Right atrium auricular region (tissue), 2 donors: ENCODE measurements at regions not wholly inside any gene's neighbourhood (a gene's known extent, or its start where the extent isn't known, plus 50 kb on each side); places are given as distances from the start of the nearest gene placed in this dataset.
A peak's percentile ranks its signal among the peaks of the same experiment; 100 is the strongest.
"Not testable (repeated sequence)": the region's sequence is repeated elsewhere in the genome, so short reads cannot be mapped to it uniquely, and the experiment has no call there.

Experiments
- DNase-seq: peaks from one replicate; pipeline ENCODE4 v3.0.0-alpha.2; 2019; ENCODE audit warnings: low spot score
- H3K27ac ChIP-seq, 2 donors: fragments of 200-600 bp; sonication (generic); 1 replicate in 1 of 2; 2 replicates in 1 of 2; pipeline ENCODE4 v1.5.1; 2016 to 2019
- H3K27me3 ChIP-seq, 2 donors: fragments of 200-600 bp; sonication (generic); one replicate each; pipeline versions ENCODE4 v1.5.1 to v1.6.0; 2017 to 2019
- H3K36me3 ChIP-seq: fragments of 200-600 bp; sonication (generic); one replicate; pipeline ENCODE4 v1.5.1; 2016
- H3K4me1 ChIP-seq, 2 donors: fragments of 200-600 bp; sonication (generic); one replicate each; pipeline versions ENCODE4 v1.5.1 to v1.6.0; 2017 to 2019
- H3K4me3 ChIP-seq, 2 donors: fragments of 200-600 bp; sonication (generic); 1 replicate in 1 of 2; 2 replicates in 1 of 2; pipeline ENCODE4 v1.5.1; 2017 to 2019; ENCODE audit warnings: mild to moderate bottlenecking in 1 of 2, moderate library complexity in 1 of 2
- H3K9me3 ChIP-seq, 2 donors: fragments of 200-600 bp; sonication (generic); one replicate each; pipeline ENCODE4 v1.5.1; 2019
- TF ChIP-seq, protein P1 (sequence below), 2 donors: fragments of 200-600 bp; sonication (generic); IDR thresholded peaks; one replicate each; pipeline ENCODE4 v1.5.1; 2019; ENCODE audit warnings: antibody characterized with exemption in 2 of 2

GRCh38 chr15:96165775-96166174 lies 164.7 kb upstream of the NR2F2 start:
- Histone ChIP-seq H3K36me3 (no peaks in the 10 kb centered on the region), H3K4me1 (peaks cover 0 to 11% of the 10 kb centered on the region in 2 donors), H3K4me3 (no peak overlapping the region), H3K9me3 (no peaks in the 10 kb centered on the region), H3K27me3 (no peaks in the 10 kb centered on the region), H3K27ac (peak overlapping the region in 1 of 2 donors; percentile 5)
- DNase-seq, result no peak
- TF ChIP-seq, protein P1, sequence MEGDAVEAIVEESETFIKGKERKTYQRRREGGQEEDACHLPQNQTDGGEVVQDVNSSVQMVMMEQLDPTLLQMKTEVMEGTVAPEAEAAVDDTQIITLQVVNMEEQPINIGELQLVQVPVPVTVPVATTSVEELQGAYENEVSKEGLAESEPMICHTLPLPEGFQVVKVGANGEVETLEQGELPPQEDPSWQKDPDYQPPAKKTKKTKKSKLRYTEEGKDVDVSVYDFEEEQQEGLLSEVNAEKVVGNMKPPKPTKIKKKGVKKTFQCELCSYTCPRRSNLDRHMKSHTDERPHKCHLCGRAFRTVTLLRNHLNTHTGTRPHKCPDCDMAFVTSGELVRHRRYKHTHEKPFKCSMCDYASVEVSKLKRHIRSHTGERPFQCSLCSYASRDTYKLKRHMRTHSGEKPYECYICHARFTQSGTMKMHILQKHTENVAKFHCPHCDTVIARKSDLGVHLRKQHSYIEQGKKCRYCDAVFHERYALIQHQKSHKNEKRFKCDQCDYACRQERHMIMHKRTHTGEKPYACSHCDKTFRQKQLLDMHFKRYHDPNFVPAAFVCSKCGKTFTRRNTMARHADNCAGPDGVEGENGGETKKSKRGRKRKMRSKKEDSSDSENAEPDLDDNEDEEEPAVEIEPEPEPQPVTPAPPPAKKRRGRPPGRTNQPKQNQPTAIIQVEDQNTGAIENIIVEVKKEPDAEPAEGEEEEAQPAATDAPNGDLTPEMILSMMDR (IDR thresholded peaks at IDR 0.05), result no peak

DNA sequence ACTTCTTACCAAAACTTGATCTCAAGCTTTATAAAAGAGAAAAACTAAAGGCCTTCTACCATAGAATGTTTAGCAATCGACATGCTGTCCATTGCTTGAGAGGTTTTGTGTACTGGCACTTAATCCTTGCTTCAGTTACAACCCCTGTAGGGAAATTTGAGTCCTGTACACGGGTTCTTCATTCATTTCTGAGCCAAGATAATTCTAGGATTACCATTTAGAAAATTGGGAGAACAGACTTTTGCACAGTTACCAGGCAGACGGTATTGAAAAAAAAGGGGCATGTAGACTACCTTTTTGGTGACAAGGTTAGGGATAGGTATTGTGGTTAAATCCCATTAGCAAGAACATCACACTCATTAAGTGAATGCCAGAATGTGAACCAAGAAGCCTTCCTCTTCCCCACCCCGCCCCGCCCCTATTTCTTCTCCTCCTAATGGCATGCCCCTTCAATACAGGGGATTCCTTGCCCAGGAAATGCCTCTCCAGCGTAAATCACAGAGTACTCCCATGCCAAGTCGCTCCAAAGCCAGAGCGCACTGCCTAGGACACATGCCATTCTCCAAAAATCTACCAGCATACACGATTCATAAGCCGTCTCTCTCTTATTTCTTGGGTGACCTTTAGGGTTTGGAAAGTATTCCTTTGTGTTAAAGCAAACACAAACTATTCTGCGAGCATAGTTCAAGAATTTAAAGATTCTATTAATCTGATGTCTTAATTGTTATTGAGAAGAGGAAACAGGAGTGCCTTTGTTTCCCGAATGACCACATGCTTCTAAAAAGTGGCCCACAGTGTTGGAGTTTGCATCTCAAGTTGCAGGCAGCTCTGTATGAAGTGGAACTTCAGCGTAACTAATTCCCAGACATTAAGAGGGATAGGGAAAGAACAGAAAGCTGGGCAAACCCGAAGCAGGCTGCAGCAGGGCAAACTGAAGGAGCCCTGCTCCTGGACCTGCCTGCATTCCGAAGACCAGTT lies 164.0 kb upstream of the NR2F2 start:
- Histone ChIP-seq H3K27ac (peak overlapping the region in 1 of 2 donors; percentile 5), H3K27me3 (no peaks in the 10 kb centered on the region), H3K4me1 (peaks cover 0 to 11% of the 10 kb centered on the region in 2 donors), H3K4me3 (no peak overlapping the region), H3K9me3 (no peaks in the 10 kb centered on the region), H3K36me3 (no peaks in the 10 kb centered on the region)
- DNase-seq, result no peak
- TF ChIP-seq, protein P1 (IDR thresholded peaks at IDR 0.05), result no peak

GRCh38 chr15:96170616-96170978 lies 159.9 kb upstream of the NR2F2 start:
- H3K27me3 ChIP-seq, DNase-seq, H3K4me1 ChIP-seq, H3K27ac ChIP-seq, H3K4me3 ChIP-seq, H3K36me3 ChIP-seq, H3K9me3 ChIP-seq: not testable (repeated sequence)

GRCh38 chr15:96170979-96171739 lies 159.3 kb upstream of the NR2F2 start:
- TF ChIP-seq, protein P1 (IDR thresholded peaks at IDR 0.05), result no peak
- H3K4me3 ChIP-seq, result no peak overlapping the region
- H3K9me3 ChIP-seq, result no peaks in the 10 kb centered on the region
- no peaks in the 10 kb centered on the region for H3K36me3 ChIP-seq
- peaks cover 0 to 4% of the 10 kb centered on the region in 2 donors for H3K4me1 ChIP-seq
- DNase-seq, result no peak
- no peak overlapping the region for H3K27ac ChIP-seq
- no peaks in the 10 kb centered on the region for H3K27me3 ChIP-seq

DNA sequence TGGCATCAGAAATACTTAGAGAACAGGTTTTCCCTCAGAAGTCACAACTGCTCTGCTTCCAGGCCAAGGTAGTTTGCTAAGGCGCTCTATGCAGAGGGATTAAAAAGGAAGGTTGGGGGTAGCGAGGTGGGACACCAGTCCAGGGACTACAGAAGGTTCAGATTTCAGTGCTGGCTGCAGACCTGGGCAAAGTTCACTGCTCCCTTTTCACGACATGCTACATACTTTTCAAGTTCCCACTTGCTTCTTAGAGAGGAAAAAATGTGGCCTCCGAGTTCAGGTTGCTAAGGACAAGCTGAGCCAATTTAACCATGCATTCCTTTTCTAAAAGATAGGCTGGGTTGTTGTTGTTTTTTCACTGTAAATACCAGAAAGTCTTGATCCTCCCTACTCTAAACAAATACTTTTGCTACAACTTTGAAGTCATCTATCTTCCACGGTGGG lies 158.6 kb upstream of the NR2F2 start:
- Histone ChIP-seq H3K4me1 (no peaks in the 10 kb centered on the region), H3K9me3 (no peaks in the 10 kb centered on the region), H3K27ac (no peak overlapping the region), H3K36me3 (no peaks in the 10 kb centered on the region), H3K27me3 (no peaks in the 10 kb centered on the region), H3K4me3 (no peak overlapping the region)
- no peak for DNase-seq
- TF ChIP-seq, protein P1 (IDR thresholded peaks at IDR 0.05), result no peak

DNA sequence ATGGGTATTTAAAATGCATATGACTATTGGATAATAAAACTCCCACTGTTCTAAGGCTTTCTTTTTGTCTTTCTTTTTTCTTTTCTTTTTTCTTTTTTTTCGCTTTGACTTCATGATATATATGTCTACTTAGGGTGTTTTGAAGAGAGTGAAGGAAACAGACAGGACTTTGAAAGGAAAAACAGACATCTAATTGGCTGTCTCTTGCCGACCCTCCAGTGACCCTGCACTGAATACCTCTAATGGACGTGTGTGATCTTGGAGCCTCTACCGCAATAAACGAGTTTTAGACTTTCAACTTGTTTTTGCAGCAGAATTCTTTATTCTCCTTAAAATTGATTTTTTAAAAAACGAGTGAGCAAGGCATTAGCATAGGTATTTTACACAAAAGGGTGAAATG lies 158.1 kb upstream of the NR2F2 start:
- H3K4me3 ChIP-seq, result no peak overlapping the region
- TF ChIP-seq, protein P1 (IDR thresholded peaks at IDR 0.05), result no peak
- DNase-seq, result no peak
- H3K27ac ChIP-seq, result no peak overlapping the region
- no peaks in the 10 kb centered on the region for H3K36me3 ChIP-seq
- no peaks in the 10 kb centered on the region for H3K4me1 ChIP-seq
- H3K27me3 ChIP-seq, result no peaks in the 10 kb centered on the region
- H3K9me3 ChIP-seq, result no peaks in the 10 kb centered on the region
